HG03045 (cell line): ENCODE measurements at regions not wholly inside any gene's neighbourhood (a gene's known extent, or its start where the extent isn't known, plus 50 kb on each side); places are given as distances from the start of the nearest gene placed in this dataset.
"Not testable (repeated sequence)": the region's sequence is repeated elsewhere in the genome, so short reads cannot be mapped to it uniquely, and the experiment has no call there.

Source experiments
- ATAC-seq: cut with Tn5 transposase; IDR thresholded peaks from one replicate; pipeline ENCODE4 v1.9.1; 2021; ENCODE audit warnings: mild to moderate bottlenecking, moderate library complexity; ENCODE audit not compliant: unreplicated experiment

DNA sequence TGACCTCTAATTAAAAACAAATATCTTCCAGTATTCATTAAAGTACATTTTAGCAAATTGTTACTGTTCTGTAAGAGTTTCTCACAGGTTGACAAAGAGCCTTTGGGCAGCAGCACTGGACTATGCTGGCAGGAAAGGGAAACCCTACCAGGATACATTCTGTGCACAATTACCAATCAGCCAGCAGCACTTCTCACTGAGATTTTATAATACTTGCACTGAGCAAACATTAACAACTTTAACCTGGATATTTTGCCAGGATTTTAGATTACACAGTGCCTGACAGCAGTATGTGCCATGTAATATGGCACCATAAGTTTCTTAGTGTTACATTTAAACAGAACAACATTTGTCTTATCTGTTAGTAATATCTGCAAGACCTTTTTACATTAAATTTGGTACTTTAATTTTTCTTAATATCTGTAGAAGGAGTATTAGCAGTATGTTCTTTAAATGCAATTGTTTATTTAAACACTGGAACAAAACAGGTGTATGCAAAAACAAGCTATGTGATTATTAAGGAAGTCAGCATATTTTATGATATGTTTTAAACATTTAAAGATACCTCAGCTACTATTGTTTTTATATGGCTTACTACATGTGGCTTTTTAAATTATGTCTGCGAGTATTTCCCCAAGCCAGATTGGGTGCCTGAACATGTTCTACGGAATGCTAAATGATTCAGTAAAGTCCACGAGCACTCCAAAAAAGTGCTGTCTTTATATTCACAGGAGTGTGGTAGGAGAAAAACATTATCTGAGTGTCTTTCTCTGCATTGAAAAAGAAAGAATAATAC is 699.0 kb upstream of the LUZP2 start:
- no peak for ATAC-seq

DNA sequence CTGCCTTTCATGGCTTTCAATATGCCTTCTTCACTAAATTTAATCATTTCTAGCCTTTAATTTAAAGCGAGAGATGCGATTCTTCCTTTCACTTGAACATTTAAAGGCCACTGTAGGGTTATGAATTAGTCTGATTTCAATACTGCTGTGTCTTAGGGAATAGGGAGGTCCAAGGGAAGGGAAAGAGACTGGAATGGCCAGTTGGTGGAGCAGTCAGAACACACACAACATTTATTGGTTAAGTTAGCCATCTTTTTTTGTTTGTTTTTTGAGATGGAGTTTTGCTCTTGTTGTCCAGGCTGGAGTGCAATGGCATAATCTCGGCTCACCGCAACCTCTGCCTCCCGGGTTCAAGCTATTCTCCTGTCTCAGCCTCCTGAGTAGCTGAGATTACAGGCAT is 662.5 kb upstream of the LUZP2 start:
- ATAC-seq = not testable (repeated sequence)

DNA sequence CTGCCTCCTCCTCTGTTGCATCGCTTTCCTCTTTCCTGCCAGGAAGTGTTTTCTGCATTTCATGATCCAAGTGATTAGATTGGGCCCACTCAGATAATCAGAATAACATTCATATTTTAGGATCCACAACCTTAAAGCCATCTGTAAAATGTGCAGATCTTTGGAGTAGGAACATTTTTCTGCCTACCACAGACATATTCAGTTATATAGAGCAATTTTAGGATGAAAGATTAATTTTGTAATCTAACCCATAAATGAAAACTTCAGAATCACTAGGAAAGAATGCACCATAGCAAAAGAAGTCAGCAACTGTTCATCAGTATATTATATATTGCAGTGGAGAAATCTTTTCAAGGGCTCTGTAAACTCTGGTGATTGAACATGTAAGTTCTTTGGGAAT is 659.9 kb upstream of the LUZP2 start:
- no peak for ATAC-seq

DNA sequence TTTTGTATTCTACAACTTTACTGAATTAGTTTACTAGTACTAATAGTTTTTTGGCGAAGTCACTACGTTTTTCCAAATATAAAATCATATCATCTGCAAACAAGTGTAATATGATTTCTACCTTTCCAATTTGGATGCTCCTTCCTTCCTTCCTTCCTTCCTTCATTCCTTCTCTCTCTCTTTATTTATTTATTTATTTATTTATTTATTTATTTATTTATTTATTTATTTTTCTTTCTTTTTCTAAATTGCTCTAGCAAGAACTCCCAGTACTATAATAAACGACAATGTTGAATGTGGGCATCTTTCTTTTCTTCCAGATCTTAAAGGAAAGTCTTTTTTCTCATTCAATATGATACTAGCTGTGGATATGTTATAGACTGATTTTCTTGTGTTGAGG is 656.0 kb upstream of the LUZP2 start:
- ATAC-seq = no peak

DNA sequence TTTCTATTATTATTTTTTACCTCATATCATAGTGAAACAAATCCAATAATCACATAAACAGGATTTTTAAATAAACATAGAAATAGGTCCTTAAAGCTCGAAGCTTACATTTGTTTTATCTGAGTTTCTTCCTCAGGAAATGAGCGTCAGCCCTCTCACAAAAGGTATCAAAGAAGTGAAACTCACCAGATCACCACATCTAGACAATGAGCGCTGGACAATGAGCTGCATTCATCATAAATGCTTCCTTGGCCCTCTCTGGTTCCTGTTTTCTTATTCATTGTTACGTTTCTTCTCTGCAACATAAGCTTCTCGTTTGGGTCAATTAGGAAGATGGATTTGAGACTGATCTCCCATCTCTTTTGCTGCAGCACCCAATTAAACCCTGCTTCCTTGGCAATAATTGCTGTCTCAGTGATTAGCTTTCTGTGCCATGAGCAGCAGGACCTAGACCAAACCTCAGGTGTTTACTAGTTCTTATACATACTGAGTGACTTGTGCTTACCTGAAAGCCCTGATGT is 649.9 kb upstream of the LUZP2 start:
- ATAC-seq = no peak

DNA sequence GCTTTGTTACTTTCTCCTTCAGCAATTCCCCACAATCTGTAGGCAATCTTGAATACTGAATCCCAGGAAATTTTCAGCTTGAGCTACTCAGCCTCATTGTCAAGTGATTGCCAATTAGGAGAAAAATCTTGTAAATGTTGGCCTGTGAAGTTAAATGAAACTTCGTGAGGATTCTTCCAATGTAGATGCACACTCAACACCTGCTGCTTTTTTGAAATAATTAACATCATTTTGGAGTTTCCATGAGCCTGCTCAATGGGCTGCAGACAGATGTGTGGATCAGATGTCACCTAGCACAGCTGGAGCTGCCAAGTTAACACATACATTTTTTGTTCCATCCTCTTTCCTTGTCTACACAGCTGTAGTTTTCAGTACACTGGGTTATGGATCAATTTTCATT is 645.6 kb upstream of the LUZP2 start:
- no peak for ATAC-seq

DNA sequence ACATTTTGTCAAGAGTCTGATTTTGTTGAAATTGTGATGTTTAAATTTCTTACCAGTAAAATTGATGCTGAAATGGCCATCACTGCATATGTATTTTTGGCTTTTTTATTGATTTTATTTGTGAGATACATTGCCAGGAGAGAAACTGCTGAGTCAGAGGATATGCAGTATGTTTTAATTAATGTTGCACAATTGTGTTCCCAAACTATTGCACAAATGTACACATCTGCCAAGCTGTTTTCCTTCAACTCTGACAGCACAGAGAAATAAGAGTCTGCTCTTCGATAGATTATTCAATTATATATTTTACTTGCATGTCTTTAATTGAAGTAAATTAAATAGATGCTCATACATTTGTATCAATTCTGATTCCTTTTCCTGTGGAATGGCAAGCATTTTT is 640.2 kb upstream of the LUZP2 start:
- no peak for ATAC-seq

DNA sequence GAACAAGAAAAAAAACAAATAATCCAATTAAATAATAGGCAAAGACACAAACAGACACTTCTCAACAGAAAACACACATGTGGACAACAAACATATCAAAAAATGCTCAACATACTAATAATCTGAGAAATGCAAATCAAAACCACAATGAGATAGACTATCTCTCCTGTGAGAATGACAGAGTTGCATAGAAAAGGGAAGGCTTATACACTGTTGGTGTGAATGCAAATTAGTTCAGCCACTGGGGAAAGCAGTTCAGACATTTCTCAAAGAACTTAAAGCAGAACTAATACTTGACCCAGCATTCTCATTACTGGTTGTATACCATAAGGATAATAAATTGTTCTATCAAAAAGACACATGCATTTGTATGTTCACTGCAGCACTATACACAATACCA is 637.8 kb upstream of the LUZP2 start:
- ATAC-seq = no peak

DNA sequence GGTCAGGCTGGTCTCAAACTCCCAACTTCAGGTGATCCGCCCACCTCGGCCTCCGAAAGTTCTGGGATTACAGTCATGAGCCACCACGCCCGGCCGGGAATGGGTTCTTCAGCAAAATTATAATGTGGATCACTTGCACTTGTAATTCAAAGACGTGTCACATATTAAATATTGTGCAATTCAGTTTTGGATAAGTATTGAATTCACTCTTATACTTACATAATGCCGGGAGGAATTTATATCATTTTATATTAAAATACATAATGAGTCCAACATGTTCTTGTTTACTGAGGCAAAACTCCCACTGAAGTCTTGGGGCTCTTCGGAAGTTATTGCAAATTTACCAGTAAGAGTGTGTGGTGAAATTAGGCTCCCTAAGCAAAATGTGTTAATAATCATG is 635.2 kb upstream of the LUZP2 start:
- no peak for ATAC-seq

DNA sequence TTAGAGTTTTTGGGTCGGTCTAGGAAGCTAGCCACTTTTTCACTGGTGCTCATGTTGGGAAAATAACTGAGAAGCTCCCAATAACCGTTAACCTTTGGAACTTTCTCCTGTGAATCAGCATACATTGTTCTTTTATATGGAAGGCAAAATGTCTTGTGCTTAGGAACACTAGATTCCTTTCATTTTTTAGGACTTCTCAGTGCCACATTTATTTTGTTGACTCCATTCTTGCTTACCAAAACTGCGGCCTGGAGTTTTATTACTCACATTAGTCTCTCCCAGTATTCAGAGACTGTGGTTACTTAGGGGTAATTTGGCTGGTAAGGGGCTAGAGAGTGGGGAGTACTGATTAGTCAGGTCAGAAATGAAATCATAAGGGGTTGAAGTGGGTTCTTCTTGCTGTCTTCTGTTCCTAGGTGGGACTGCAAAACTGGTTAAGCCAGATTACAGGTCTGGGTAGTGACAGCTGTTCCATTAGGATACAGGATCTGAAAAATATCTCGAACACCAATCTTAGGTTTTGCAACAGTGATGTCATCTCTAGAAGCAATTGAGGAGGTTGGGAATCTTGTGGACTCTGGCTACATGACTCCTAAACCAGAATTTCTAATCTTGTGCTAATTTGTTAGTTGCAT is 631.4 kb upstream of the LUZP2 start:
- ATAC-seq = no peak

DNA sequence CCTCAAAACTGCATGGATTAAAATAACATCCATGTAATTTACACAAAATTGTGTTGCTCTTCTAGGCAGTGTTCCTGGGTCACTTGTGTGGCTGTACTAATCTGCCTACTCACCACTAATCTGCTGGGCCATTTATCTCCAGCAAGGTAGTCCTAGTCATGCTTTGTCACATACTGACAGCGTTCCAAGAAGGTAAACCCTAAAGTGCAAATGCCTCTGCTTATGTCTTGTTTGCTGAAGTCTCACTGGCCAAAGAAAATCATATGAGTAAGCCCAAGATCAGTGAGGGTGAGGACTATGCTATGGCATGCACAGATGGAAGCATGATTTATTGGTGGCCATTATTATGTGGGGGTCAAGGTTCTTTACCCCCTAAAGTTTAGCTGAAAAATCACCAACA is 630.2 kb upstream of the LUZP2 start:
- ATAC-seq = no peak

DNA sequence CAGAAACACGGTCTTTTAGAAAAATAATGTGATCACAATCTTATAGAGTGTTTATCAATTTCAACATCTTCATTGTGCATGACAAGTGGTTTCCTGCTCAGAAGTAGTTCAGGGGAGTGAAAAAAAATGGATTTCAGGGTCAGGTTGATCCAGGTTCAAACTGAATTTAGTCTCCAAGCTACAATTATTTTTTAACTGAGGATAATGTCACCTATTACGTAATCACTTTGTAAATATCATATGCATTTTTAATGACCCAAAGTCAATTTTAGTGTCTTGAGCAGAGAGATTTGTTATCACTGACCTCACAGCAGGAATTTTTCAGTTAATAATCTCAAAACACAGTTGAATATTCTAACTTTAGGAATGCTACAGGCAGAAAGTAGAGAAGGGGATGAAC is 627.2 kb upstream of the LUZP2 start:
- ATAC-seq = no peak

DNA sequence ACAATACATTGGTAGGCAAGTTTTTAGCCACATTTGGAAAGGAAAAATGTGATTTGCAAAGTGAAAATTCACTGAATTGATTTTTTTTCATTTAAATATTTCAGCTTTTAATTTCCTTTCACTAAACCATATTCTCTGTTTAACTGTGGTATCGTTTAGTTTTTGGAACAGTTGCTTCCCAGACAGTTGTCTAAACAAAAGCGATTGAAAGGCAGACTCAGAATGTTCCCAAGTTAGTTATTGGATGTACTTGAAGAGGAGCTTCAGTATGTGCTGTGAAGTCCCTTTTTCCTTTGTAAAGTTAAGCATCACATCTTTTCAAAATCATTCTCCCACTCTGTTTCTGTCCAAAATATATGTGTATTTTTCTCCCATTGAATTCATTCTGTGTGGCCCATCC is 623.4 kb upstream of the LUZP2 start:
- ATAC-seq = no peak

DNA sequence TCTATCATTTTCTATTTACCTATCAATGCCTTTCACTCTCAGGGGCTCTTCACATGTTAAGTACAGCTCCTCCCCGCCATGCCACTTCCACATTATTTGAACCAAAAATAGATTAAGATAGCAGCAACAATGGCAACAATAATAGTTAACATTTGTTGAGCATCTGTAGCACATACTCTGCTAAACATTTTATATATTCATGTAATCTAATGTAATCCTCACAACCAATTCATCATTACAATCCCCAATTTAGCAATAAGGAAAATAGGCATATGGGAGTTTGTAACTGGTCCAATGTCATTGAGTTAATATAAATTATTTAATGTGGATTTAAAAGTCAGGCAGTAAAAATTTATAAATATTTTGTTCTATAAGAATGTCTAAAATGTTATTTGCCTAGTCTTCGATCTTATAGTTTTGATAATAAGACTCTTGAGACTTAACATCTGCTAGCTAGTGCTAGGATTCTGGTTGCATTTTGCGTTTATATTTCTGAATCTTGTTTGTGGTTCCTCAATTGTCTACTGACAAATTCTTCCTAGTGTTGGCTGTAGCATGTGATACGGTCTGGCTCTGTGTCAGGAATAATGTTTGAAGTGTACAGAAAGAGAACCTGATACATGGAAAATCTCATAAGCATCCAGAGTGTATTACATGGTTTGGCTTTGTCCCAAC is 621.5 kb upstream of the LUZP2 start:
- ATAC-seq = no peak

DNA sequence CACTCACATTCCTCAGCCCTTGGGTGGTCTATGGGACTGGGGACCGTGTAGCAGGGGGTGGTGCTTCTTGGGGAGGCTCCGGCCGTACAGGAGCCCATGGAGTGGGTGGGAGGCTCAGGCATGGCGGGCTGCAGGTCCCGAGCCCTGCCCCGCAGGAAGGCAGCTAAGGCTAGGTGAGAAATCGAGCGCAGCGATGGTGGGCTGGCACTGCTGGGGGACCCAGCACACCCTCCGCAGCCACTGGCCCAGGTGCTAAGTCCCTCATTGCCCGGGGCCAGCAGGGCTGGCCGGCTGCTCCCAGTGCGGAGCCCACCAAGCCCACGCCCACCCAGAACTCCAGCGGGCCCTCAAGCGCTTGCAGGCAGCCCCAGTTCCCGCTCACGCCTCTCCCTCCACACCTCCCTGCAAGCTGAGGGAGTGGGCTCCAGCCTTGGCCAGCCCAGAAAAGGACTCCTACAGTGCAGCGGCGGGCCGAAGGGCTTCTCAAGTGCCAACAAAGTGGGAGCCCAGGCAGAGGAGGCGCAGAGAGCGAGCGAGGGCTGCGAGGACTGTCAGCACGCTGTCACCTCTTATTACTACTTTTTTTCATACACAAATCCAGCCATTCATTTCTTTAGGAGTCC is 613.3 kb upstream of the LUZP2 start:
- ATAC-seq = not testable (repeated sequence)

DNA sequence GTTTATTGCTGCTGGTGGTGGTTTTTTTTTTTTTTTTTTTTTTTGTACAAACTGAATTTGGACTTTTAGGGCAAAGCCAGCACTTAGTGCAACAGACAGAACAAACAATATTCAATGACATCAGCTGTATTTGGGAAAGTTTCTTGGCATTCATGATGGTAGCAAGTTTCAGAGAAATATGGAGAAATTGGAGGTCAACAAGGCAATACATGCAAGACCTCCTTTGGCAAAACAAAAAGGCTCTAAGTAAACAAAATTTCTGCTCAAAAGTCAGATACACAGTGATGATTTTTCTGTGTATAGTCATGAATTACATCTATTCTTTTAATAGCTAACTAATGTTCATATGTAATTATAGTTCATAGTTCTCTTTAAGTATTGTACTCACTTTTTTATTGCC is 612.5 kb upstream of the LUZP2 start:
- ATAC-seq = no peak

DNA sequence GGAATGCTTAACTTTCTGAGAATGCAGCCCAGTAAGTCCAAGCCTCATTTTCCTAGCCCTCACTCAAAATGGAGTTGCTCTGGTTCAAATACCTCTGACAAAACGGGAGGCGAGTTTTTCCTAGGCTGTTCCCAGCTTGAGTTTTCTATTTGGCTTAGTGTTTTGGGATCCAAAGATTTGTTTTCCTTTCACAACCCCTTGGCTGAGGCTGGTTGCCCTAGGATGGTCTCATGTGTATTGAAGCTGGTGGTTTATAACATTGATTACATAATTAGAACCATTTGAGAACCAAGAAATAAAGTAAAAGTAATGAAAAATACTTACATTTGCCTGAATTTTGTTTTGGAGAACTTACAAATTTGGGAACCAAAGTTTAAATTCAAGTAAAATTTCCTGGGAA is 611.1 kb upstream of the LUZP2 start:
- no peak for ATAC-seq

DNA sequence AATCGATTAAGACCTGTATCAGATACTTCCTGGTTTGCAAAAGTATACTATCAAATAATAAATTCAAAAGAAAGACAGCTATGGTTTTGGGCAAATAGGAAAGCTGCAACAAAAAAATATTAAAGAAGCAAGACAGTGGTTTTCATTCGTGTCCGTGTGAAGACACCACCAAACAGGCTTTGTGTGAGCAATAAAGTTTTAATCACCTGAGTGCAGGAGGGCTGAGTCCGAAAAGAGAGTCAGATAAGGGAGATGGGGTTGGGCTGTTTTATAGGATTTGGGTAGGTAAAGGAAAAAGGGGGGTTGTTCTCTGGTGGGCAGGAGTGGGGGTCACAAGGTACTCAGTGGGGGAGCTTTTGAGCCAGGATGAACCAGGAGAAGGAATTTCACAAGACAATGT is 609.7 kb upstream of the LUZP2 start:
- ATAC-seq = not testable (repeated sequence)

DNA sequence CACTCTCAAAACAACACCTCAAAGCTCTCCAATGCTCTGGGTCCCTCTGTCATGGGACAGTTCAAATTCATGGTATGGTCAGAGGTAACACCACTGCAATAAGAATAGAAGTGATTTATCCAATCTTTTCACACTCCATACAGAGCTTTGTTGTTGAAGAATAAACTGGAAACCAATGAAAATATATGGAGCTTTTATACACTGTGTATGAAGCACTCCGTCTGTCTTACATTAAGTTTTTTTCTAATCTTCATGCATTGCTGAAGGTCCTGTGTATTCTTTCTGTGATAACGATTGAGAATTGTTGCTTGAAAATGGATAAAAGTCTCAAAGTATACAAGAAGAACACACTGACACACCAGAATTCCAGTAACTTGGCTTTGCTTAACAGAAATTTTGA is 603.7 kb upstream of the LUZP2 start:
- ATAC-seq = no peak

DNA sequence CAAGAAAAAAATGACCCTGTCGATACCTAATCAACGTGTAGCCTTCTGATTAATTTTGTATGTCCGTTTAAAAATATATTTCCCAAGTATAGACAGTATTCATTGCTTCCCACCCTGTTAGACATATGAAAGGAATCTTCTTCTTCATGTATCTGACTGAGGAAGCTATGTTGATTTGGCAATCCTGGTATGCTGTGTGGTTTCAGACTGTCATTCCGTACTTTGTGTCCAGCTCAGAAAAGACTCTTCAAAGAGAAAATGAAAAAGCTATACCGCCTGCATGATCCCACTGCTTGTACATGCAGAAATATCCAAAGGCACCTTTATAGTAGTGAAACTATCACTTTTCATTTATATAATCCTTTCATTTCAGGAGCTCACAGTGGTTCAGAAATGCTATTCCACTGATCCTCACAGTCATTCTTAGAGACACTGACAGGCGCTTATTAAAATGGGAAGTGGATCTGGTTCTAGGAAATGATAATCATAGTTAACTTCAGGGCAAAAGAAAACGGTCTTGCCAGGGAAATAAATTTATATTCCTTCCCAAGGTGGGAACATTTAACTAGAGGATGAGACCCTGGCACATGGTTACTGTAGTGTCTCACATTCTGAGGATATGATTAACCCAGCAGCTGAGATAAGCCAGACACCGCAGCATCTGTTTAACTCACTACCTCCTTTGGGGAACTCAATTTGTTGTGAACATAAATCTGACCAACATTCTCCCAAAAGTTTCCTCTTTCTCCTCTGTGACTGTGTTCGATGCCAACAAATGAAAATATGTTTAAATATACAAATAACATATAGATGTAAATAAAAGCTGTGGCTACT is 599.2 kb upstream of the LUZP2 start:
- no peak for ATAC-seq
